ENCODE measurements at regions not wholly inside any gene's neighbourhood (a gene's known extent, or its start where the extent isn't known, plus 50 kb on each side); places are given as distances from the start of the nearest gene placed in this dataset.

GRCh38 chr9:130766927-130767307 is 68.1 kb upstream of the ABL1 start:
- Histone ChIP-seq H3K4me1 (peaks cover 26 to 72% (median 58%) of the 10 kb centered on the region in 4 donors), H3K27me3 (no peaks in the 10 kb centered on the region), H3K36me3 (no peaks in the 10 kb centered on the region), H3K9me3 (no peaks in the 10 kb centered on the region), H3K27ac (peak overlapping the region; percentile 78 to 88 (median 84)), H3K4me3 (no peak overlapping the region)
- intact Hi-C loops (cut with DNase I; ENCODE audit: low total_unique reads), result loop anchor here (10.0 kb wide), 1 partner anchor 178 kb away; no protein-coding TSS in a partner anchor
- no peak for TF ChIP-seq EP300 (IDR thresholded peaks at IDR 0.05; ENCODE audit: low read depth)
- peak in 1 of 3 donors; percentile 12 for TF ChIP-seq POLR2AphosphoS5 (IDR thresholded peaks at IDR 0.05)
- in situ Hi-C loops (cut with MboI; ENCODE audit: low pct_ligation_motif_present in 1 of 4, low pct_unique_long_range_greater_than_20kb in 1 of 4, low sequenced_read_pairs in 3 of 4), result loop anchor here in 2 of 4 donors (10.0 to 25.0 kb wide), 2 partner anchors 52 to 95 kb away; no protein-coding TSS in a partner anchor
- DNase-seq, result peak; percentile 37
- WGBS, 2 donors (ENCODE audit: low coverage in 1 of 2), result 44 to 47% methylated on average over 4 of the region's 4 CpGs

DNA sequence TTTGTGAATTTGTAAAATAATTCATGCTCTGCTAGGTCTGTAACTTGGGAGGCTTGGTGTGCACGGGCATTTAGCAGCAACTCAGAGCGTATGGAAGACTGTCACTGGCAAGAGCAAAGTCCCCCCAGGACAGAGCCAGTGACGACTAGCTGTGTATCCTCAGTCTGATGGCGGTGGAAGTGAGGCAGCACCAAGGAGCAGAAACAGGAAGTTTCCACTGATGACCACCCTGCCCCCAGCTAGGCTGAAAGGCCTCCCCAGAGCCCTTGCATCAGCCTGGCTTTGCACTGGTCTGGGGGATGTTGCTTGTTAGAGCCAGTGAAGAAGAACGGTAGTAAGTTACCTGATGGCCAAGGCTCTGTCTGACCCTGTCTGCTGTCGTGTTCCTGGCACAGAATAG is 66.8 kb upstream of the ABL1 start:
- DNase-seq, result peak; percentile 60
- WGBS, 2 donors (ENCODE audit: low coverage in 1 of 2), result 33% methylated on average over 6 of the region's 6 CpGs; no CpG with 5 or more reads in 1 of the 2 donors
- in situ Hi-C loops (cut with MboI; ENCODE audit: low pct_ligation_motif_present in 1 of 4, low pct_unique_long_range_greater_than_20kb in 1 of 4, low sequenced_read_pairs in 3 of 4), result loop anchor here in 2 of 4 donors (10.0 to 25.0 kb wide), 2 partner anchors 53 to 94 kb away; no protein-coding TSS in a partner anchor
- H3K4me1 ChIP-seq, result peaks cover 26 to 72% (median 59%) of the 10 kb centered on the region in 4 donors
- TF ChIP-seq POLR2AphosphoS5 (IDR thresholded peaks at IDR 0.05), result no peak
- TF ChIP-seq POLR2A (IDR thresholded peaks at IDR 0.05), result no peak
- no peak for TF ChIP-seq EP300 (IDR thresholded peaks at IDR 0.05; ENCODE audit: low read depth)
- H3K36me3 ChIP-seq, result no peaks in the 10 kb centered on the region
- H3K9me3 ChIP-seq, result no peaks in the 10 kb centered on the region
- H3K4me3 ChIP-seq, result peak overlapping the region in 2 of 4 donors; percentile 0 to 4
- H3K27me3 ChIP-seq, result no peaks in the 10 kb centered on the region
- intact Hi-C loops (cut with DNase I; ENCODE audit: low total_unique reads), result loop anchor here (10.0 kb wide), 1 partner anchor 177 kb away; no protein-coding TSS in a partner anchor
- peak overlapping the region; percentile 78 to 88 (median 84) for H3K27ac ChIP-seq

- no peak for DNase-seq
- TF ChIP-seq POLR2AphosphoS5 (IDR thresholded peaks at IDR 0.05), result no peak
- TF ChIP-seq EP300 (IDR thresholded peaks at IDR 0.05; ENCODE audit: low read depth), result no peak
- TF ChIP-seq POLR2A (IDR thresholded peaks at IDR 0.05), result no peak
- H3K36me3 ChIP-seq, result no peaks in the 10 kb centered on the region
- H3K27ac ChIP-seq, result peak overlapping the region; percentile 78 to 88 (median 84)
- no peaks in the 10 kb centered on the region for H3K27me3 ChIP-seq
- WGBS, 2 donors (ENCODE audit: low coverage in 1 of 2), result 53 to 74% methylated on average over 5 to 6 of the region's 6 CpGs
- H3K4me3 ChIP-seq, result no peak overlapping the region
- no peaks in the 10 kb centered on the region for H3K9me3 ChIP-seq
- peaks cover 26 to 69% (median 59%) of the 10 kb centered on the region in 4 donors for H3K4me1 ChIP-seq
- in situ Hi-C loops (cut with MboI; ENCODE audit: low pct_ligation_motif_present in 1 of 4, low pct_unique_long_range_greater_than_20kb in 1 of 4, low sequenced_read_pairs in 3 of 4) (loop anchor here in 2 of 4 donors (10.0 to 25.0 kb wide), 2 partner anchors 54 to 93 kb away; no protein-coding TSS in a partner anchor), intact Hi-C loops (cut with DNase I; ENCODE audit: low total_unique reads) (loop anchor here (10.0 kb wide), 1 partner anchor 176 kb away; no protein-coding TSS in a partner anchor)
Measured at GRCh38 chr9:130768891-130769403, 66.1 kb upstream of the ABL1 start.

DNA sequence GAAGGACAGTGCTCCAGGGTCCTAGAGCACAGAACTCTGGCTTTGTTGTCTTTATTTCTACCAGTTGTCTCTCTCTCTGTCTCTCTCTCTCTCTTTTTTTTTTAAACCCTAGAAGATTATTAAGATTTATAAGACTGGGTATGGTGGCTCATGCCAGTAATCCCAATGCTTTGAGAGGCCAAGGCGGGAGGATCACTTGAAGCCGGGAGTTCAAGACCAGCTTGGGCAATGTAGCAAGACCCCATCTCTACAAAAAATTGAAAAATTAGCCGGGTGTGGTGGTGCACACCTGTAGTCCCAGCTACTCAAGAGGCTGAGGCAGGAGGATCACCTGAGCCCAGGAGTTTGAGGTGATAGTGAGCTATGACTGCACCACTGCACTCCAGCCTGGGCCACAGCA is 65.0 kb upstream of the ABL1 start:
- DNase-seq, result no peak
- no peaks in the 10 kb centered on the region for H3K27me3 ChIP-seq
- no peaks in the 10 kb centered on the region for H3K9me3 ChIP-seq
- TF ChIP-seq POLR2A (IDR thresholded peaks at IDR 0.05) (no peak), EP300 (IDR thresholded peaks at IDR 0.05; ENCODE audit: low read depth) (no peak), POLR2AphosphoS5 (IDR thresholded peaks at IDR 0.05) (no peak), CTCF (IDR thresholded peaks at IDR 0.05) (no peak)
- H3K27ac ChIP-seq, result peak overlapping the region; percentile 78 to 88 (median 84)
- intact Hi-C loops (cut with DNase I; ENCODE audit: low total_unique reads), result loop anchor here (2.0 kb wide), 1 partner anchor 91 kb away; no protein-coding TSS in a partner anchor
- no peaks in the 10 kb centered on the region for H3K36me3 ChIP-seq
- in situ Hi-C loops (cut with MboI; ENCODE audit: low pct_ligation_motif_present in 1 of 4, low pct_unique_long_range_greater_than_20kb in 1 of 4, low sequenced_read_pairs in 3 of 4), result loop anchor here in 3 of 4 donors (5.0 to 25.0 kb wide), 4 partner anchors 65 to 95 kb away; no protein-coding TSS in a partner anchor
- WGBS, 2 donors (ENCODE audit: low coverage in 1 of 2), result 86% methylated on average over 3 of the region's 3 CpGs; no CpG with 5 or more reads in 1 of the 2 donors
- H3K4me1 ChIP-seq, result peaks cover 26 to 69% (median 54%) of the 10 kb centered on the region in 4 donors
- no peak overlapping the region for H3K4me3 ChIP-seq

- H3K4me1 ChIP-seq, result peaks cover 22 to 63% (median 47%) of the 10 kb centered on the region in 4 donors
- WGBS, 2 donors (ENCODE audit: low coverage in 1 of 2), result 42 to 56% methylated on average over 2 of the region's 2 CpGs
- in situ Hi-C loops (cut with MboI; ENCODE audit: low pct_ligation_motif_present in 1 of 4, low pct_unique_long_range_greater_than_20kb in 1 of 4, low sequenced_read_pairs in 3 of 4) (loop anchor here in 3 of 4 donors (5.0 to 25.0 kb wide), 4 partner anchors 66 to 94 kb away; no protein-coding TSS in a partner anchor), intact Hi-C loops (cut with DNase I; ENCODE audit: low total_unique reads) (loop anchor here (2.0 kb wide), 1 partner anchor 90 kb away; no protein-coding TSS in a partner anchor)
- TF ChIP-seq POLR2A (IDR thresholded peaks at IDR 0.05) (no peak), CTCF (IDR thresholded peaks at IDR 0.05) (peak; percentile 60 to 72 (median 62)), POLR2AphosphoS5 (IDR thresholded peaks at IDR 0.05) (no peak), EP300 (IDR thresholded peaks at IDR 0.05; ENCODE audit: low read depth) (no peak)
- peak overlapping the region; percentile 78 to 88 (median 84) for H3K27ac ChIP-seq
- H3K36me3 ChIP-seq, result no peaks in the 10 kb centered on the region
- DNase-seq, result no peak
- no peaks in the 10 kb centered on the region for H3K27me3 ChIP-seq
- no peak overlapping the region for H3K4me3 ChIP-seq
- H3K9me3 ChIP-seq, result no peaks in the 10 kb centered on the region
Measured at GRCh38 chr9:130770679-130771442, 64.2 kb upstream of the ABL1 start.
